HT1080 (cell line): ENCODE measurements at regions not wholly inside any gene's neighbourhood (a gene's known extent, or its start where the extent isn't known, plus 50 kb on each side); places are given as distances from the start of the nearest gene placed in this dataset.
A peak's percentile ranks its signal among the peaks of the same experiment; 100 is the strongest.

Experiments used
- DNase-seq: peaks from one replicate; pipeline ENCODE4 v3.0.0-alpha.2; 2015; ENCODE audit warnings: low read depth

GRCh38 chr14:86015941-86016340 lies 486.0 kb downstream of the FLRT2 start:
- peak; percentile 62 for DNase-seq

DNA sequence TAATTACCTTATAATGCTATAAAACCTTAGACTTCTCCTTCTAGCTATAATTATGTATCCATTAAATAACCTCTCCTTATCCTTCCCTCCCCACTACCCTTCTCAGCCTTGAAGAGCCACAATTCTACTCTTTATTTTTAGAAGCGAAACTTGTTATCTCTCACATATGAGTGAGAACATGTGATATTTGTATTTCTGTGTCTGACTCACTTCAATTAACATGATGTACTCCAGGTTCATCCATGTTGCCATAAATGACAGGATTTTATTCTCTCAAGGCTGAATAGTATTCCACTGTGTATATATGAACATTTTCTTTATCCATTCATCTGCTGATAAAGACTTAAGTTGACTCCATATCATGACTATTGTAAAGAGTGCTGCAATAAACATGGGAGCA lies 485.6 kb downstream of the FLRT2 start:
- no peak for DNase-seq

GRCh38 chr14:86013641-86014040 lies 483.7 kb downstream of the FLRT2 start:
- peak; percentile 28 for DNase-seq

DNA sequence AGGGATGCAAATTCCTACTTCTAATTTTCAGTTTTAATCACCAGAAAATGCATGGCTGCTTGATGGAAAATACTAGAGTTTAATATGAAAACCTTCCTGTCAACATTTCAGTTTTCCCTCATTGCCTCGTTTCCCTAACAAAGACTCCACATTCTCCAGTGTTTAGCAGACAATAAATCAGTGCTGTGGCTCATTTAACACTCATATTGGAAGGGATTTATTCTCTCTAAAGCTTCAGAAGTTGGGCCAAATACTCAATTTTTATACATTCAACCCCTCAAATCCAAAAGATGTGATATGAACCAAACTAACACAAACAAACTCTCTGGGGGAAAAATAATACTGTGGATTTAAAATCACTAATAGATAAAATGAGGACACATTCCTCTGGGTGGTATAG lies 482.5 kb downstream of the FLRT2 start:
- no peak for DNase-seq

- peak; percentile 43 for DNase-seq
These were observed 474.1 kb downstream of the FLRT2 start for GRCh38 chr14:86003998-86004397.

DNA sequence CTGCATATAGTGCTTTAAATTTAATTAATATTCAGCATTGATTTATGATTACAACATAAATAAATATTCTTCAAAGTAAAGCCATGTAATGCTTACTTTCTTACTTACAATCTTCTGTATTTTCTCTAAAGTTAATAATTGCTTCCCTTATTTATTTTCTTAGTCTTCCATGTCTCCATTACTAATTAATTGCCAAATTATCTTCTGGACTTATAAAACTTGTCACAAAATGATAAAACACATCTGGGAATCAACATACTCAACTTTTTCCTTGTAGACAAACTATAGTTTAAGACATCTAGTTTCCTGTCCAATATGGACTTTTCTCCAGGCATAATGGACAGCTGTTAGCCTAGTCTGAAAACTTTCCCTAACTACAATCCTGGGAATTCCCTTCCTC lies 466.6 kb downstream of the FLRT2 start:
- no peak for DNase-seq

GRCh38 chr14:85991156-85991555 lies 461.2 kb downstream of the FLRT2 start:
- peak; percentile 30 for DNase-seq

- no peak for DNase-seq
These were observed 458.0 kb downstream of the FLRT2 start for GRCh38 chr14:85987907-85988306.

DNA sequence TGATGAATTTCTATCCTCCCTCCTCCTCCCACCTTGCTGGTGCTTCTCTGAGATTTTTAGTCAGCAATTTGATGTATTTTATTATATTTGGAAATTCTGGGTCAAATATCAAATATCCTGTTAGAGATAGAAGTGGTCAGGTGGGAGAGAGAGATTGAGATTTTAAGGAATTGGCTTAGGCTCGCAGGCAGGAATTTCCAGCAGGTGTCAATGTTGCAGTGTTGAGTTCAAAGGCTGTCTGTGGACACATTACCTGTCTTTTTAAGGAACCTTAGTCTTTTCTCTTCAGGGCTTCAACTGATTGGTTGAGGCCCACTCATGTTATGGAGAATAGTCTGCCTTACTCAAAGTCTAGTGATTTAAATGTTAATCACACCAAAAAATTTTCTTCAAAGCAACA lies 457.3 kb downstream of the FLRT2 start:
- no peak for DNase-seq

GRCh38 chr14:85978582-85979250 lies 448.8 kb downstream of the FLRT2 start:
- DNase-seq, result no peak

GRCh38 chr14:85974602-85975001 lies 444.7 kb downstream of the FLRT2 start:
- no peak for DNase-seq

DNA sequence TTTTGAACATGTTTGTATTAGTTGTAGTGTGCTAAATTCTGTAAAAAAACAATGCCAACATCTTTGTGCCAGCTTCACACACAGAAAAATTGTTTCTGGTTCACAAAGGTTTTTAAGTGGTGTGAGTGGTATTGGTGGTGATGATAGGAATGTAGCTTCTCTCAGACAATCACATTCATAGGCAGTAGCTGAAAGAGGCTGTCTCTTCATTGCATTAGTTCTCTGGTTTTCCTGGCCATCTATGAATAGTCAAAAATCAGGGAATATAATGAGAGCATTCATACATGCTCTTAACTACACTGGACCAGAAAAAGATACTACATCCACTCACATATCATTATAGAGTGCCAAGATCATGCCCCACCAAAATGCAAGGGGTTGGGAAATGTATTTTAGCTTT lies 433.5 kb downstream of the FLRT2 start:
- DNase-seq, result no peak

- no peak for DNase-seq
These were observed 430.8 kb downstream of the FLRT2 start for GRCh38 chr14:85960756-85961155.

GRCh38 chr14:85959063-85959462 lies 429.1 kb downstream of the FLRT2 start:
- DNase-seq, result no peak

DNA sequence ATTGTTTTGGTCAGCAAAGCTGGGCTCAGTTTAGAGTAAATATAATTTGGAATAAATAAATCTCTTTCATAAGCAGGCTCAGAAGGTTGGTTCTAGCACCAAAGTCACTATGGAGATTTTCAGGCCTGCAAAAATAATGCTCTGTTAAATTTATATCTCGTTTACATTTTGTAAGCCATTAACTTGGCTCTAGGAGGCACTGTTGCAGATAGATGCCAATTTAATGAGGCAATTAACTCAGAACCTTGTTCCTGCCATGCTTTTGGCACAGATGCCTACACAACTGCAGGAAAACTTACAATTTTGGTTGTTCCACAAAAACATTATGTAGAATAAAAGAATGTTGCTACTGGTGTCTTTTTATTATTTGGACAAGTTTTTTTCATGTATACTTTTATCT lies 428.1 kb downstream of the FLRT2 start:
- DNase-seq, result no peak

GRCh38 chr14:85953265-85953664 lies 423.3 kb downstream of the FLRT2 start:
- DNase-seq, result no peak

DNA sequence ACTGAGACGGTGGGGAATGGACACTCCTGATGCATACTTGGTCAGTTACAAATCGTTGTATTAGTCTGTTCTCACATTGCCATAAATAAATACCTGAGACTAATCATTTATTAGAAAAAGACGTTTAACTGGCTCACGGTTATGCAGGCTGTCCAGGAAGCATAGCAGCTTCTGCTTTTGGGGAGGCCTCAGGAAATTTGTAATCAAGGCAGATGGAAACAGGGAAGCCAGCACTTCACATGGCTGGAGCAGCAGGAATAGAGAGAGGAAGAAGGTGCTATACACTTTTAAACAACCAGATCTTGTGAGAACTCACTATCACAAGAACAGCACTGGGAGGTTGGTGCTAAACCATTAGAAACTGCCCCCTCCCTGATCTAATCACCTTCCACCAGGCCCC lies 418.2 kb downstream of the FLRT2 start:
- DNase-seq, result no peak

DNA sequence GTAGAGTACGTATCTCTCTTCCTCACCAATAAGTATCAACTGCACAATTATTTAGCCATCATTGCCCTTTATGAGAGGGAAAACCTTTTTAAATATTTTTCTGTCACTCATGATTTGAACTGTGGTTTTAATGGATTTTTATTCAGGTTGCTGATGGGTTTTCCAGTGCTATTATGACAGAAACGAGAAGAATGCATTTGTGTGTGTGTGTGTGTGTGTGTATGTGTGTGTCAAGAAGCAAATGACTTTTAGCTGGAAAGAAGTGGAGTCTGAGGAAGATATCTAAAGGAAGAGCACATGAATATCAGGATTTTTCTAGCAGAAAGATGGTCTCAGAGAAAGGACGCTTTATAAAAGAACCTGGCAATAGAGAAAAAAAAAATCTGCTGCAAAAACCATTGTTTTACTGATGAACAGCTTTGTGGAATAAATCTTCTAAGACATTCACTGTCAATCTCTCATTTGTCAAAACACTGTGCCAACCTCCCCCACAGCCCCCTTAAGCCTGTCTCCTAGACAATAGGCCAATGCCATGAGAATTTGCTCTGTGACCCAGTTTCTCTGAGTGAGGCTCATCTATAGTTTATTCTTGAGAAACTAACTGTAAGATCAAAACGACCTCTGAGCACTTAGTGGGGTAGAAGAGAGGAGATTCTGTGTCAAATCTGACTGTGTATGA lies 417.7 kb downstream of the FLRT2 start:
- no peak for DNase-seq

DNA sequence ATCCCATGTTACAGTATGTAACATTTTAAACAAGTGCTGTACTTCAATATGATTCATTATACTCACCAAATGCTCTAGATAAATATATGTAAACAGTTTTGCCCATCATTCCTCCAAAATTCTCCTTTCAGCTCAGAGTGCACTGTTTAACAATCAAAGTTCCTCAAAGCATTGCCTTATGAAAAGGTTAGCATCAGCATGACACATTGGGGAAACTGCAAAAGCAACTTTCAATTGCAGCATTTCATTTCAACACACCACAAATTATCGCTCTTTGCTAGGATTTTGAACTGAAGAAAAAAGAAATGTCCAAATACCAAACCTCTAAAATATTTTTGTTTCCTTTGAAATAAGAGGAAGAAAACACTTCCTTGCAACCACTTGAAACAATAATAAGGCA lies 413.2 kb downstream of the FLRT2 start:
- DNase-seq, result no peak

- no peak for DNase-seq
These were observed 404.9 kb downstream of the FLRT2 start for GRCh38 chr14:85934886-85935254.

DNA sequence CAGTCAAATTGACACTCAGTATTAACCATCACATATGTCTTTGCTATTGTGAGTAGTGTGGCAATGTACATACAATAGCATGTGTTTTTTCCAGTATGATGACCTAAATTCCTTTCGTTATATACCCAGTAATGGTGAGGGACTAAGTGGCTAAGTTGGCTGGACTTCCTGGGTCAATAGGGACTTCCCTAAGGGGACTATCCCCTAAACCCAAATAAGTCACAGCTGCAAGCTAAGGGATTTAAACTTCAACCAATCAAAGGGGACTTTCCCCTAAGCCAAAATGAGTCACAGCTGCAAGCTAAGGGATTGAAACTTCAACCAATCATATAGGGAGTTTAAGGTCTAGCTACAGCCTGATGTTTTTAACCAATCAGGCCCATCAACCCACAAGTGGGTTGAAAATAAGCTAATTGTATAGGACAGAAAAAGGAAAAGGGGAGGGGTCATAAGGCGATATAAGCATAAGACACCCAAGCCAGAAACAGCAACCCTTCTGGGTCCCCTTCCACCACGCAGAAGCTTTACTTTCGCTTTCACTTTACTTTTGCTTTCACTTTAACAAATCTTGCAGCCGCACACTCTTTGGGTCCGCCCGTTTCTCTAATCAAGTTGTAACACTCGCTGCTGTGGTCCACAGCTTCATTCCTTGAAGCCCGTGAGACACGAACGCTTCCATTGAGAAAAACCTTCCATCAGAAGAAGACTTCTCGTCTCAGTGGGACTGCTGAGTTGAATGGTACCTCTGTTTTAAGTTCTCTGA lies 404.4 kb downstream of the FLRT2 start:
- DNase-seq, result peak; percentile 94

DNA sequence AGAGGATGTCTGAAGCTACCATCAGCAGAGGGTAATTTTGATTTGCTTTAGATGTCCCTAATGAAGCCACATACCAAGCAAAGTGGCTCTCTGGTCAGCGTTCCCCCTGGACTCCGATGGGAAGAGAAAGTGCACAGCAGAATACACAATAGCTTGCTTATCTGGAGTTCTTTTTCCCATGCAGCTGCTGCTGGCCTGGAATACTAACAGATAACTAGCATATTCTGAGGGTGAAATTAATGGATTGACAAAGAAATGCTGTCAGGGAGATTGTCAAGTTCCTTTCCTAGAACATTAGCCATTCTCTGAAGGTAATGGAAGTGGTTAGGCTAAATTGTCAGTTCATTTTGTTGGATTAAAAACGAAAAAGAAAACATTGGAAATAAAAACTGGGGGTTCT lies 391.3 kb downstream of the FLRT2 start:
- DNase-seq, result no peak

DNA sequence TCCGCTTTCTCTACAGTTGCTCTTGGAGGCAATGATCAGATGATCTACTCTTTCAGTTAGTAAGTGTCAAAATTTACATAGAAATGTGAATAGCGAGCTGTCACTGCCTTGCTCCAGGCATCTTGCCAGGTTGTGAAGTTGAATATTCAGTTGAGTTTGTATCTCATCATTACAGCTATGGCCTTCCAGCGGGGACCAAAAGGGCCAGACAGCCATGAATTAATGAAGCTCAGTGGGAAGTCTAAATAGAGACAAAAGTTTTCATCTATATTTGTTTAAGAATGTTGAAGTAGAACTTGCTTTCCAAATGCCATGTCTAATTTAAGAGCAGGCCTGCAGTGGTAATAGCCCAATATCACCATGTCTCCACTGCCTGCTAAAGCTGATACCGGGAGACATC lies 387.8 kb downstream of the FLRT2 start:
- no peak for DNase-seq
